MM.1S (cell line): ENCODE measurements at regions not wholly inside any gene's neighbourhood (a gene's known extent, or its start where the extent isn't known, plus 50 kb on each side); places are given as distances from the start of the nearest gene placed in this dataset.

ENCODE experiments used
- EZH2phosphoT487 ChIP-seq: fragments of 300-600 bp; sonication (generic); IDR thresholded peaks from 2 replicates; pipeline ENCODE4 v1.6.1; 2018; ENCODE audit warnings: antibody characterized with exemption, low read length
- TF ChIP-seq, protein P1 (sequence below): fragments of 300-600 bp; sonication (generic); IDR thresholded peaks from 2 replicates; pipeline ENCODE4 v1.5.1; 2016; ENCODE audit warnings: antibody characterized with exemption, low read length, mixed read lengths

DNA sequence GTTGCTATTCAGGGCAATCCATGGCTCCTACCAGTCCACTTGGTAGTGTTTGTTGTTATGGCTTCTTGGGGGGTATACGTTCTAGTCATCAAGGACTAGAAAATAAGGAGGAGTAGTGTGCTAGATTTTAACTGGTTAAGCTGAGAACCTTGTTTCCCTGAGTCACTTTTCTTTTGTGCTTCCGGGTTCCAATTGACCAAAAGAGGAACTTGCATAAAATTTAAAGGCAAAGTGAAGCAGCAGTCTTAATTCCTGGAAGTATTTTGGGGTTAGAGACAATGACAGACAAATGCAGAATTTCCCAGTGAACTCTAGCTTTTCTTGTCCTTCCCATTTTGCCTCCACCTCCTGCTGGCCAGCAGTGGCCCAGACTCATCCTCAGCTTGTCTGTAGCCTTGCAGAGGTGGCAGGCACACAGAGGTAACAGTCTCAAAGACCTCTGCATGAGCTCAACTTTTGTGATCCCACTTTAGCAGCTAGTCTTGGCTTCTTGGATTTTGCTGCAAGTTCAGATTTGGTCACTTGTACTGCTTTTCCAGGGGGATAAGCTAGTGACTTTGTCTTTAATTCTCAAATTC, 1105.8 kb upstream of the NXPH2 start:
- TF ChIP-seq, protein P1, sequence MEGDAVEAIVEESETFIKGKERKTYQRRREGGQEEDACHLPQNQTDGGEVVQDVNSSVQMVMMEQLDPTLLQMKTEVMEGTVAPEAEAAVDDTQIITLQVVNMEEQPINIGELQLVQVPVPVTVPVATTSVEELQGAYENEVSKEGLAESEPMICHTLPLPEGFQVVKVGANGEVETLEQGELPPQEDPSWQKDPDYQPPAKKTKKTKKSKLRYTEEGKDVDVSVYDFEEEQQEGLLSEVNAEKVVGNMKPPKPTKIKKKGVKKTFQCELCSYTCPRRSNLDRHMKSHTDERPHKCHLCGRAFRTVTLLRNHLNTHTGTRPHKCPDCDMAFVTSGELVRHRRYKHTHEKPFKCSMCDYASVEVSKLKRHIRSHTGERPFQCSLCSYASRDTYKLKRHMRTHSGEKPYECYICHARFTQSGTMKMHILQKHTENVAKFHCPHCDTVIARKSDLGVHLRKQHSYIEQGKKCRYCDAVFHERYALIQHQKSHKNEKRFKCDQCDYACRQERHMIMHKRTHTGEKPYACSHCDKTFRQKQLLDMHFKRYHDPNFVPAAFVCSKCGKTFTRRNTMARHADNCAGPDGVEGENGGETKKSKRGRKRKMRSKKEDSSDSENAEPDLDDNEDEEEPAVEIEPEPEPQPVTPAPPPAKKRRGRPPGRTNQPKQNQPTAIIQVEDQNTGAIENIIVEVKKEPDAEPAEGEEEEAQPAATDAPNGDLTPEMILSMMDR, result no peak
- no peak for TF ChIP-seq EZH2phosphoT487
